ENCODE measurements at regions not wholly inside any gene's neighbourhood (a gene's known extent, or its start where the extent isn't known, plus 50 kb on each side); places are given as distances from the start of the nearest gene placed in this dataset.
A peak's percentile ranks its signal among the peaks of the same experiment; 100 is the strongest.

DNA sequence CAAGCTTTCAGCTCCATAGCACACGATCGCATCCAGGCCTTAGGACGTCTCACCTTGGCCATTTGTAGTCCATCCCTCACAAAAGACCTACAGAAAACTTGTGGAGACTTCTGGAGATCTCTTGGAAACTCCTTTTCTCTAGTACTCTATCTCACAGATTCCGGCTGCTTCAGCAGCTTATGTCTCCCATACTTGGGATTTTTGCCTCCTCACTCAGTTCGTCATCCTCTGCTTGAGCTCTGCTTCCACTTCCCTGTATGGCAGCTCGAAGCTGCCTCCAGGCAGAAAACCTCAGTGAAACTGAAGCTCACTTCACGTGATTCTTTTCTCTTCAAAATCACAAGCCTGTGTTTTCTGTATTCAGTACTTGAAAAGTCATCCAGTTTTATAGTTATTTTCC lies 178.7 kb upstream of the GDF10 start:
- Histone ChIP-seq H3K27me3 (no peaks in the 10 kb centered on the region), H3K4me3 (ENCODE audit: low read depth in 1 of 2, low read length in 1 of 2) (no peak overlapping the region), H3K36me3 (no peaks in the 10 kb centered on the region), H3K27ac (no peak overlapping the region), H3K9me3 (no peaks in the 10 kb centered on the region), H3K4me1 (ENCODE audit: control insufficient read depth in 1 of 2, insufficient read depth in 1 of 2, low read depth in 1 of 2, low read length in 1 of 2) (no peaks in the 10 kb centered on the region)
- TF ChIP-seq, protein P1, sequence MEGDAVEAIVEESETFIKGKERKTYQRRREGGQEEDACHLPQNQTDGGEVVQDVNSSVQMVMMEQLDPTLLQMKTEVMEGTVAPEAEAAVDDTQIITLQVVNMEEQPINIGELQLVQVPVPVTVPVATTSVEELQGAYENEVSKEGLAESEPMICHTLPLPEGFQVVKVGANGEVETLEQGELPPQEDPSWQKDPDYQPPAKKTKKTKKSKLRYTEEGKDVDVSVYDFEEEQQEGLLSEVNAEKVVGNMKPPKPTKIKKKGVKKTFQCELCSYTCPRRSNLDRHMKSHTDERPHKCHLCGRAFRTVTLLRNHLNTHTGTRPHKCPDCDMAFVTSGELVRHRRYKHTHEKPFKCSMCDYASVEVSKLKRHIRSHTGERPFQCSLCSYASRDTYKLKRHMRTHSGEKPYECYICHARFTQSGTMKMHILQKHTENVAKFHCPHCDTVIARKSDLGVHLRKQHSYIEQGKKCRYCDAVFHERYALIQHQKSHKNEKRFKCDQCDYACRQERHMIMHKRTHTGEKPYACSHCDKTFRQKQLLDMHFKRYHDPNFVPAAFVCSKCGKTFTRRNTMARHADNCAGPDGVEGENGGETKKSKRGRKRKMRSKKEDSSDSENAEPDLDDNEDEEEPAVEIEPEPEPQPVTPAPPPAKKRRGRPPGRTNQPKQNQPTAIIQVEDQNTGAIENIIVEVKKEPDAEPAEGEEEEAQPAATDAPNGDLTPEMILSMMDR (IDR thresholded peaks at IDR 0.05) = no peak

DNA sequence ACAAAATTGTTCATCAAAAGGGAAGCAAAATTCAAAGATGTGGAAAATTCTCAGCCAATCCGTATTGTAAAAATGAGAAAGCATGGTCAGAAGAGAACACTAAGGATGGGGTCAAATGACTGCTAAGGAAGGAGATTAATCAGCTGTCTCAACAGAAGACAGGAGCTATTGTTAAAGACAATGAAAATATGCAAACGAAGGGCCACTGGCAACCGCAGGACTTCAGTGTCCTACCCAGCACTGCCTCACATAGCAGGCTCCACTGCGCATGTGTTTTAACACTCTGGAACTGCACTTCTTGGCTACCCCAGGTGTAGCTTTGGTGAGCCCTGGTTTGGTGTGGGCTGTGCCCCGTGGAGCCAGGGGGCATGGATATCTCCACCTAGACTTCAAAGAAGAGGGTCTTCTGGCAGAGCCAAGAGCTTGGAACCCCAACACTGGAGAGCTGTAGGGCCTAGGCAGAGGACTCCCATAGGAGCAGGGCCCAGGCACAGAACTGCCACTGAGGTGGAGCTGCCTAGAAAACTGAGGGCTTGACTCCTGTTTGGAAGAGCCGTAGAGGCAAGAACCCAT lies 176.2 kb upstream of the GDF10 start:
- no peak overlapping the region for H3K4me3 ChIP-seq (ENCODE audit: low read depth in 1 of 2, low read length in 1 of 2)
- TF ChIP-seq, protein P1 (IDR thresholded peaks at IDR 0.05) = no peak
- no peaks in the 10 kb centered on the region for H3K27me3 ChIP-seq

DNA sequence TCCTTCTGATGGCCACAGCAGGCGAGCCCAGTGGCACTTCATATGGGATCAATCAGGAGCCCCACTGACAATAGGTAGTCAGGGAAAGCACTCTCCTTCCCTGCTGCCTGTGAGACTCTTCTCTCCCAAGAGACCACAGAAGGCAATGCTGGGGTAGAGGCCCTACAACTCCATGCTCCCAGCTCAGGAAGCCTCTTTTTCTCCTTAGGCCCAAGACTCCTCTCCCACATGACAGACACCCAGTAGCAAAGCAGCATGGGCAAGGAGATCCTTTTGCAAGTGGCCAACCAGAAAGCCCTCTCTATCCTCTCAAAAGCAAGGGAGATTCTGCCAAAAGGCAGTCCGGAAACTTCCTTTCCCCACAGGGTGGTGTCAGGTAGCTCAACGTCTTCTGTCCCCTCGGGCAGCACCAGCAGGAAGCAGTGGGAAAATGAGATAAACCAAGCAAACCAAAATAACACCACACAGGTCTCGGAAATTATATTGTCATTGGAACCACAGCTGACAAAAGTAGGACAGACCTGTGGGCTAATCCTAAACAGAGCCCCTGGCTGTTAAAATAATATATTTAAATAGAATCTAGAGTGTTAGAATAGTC lies 172.7 kb upstream of the GDF10 start:
- H3K4me3 ChIP-seq (ENCODE audit: low read depth in 1 of 2, low read length in 1 of 2) = no peak overlapping the region
- TF ChIP-seq, protein P1 (IDR thresholded peaks at IDR 0.05) = no peak
- H3K27me3 ChIP-seq = no peaks in the 10 kb centered on the region
- no peaks in the 10 kb centered on the region for H3K9me3 ChIP-seq
- H3K27ac ChIP-seq = no peak overlapping the region
- no peaks in the 10 kb centered on the region for H3K4me1 ChIP-seq (ENCODE audit: control insufficient read depth in 1 of 2, insufficient read depth in 1 of 2, low read depth in 1 of 2, low read length in 1 of 2)
- no peaks in the 10 kb centered on the region for H3K36me3 ChIP-seq

More for the DNA sequence above, 176.2 kb upstream of the GDF10 start:
- Histone ChIP-seq H3K27ac (no peak overlapping the region), H3K36me3 (no peaks in the 10 kb centered on the region), H3K9me3 (no peaks in the 10 kb centered on the region), H3K4me1 (ENCODE audit: control insufficient read depth in 1 of 2, insufficient read depth in 1 of 2, low read depth in 1 of 2, low read length in 1 of 2) (no peaks in the 10 kb centered on the region)

DNA sequence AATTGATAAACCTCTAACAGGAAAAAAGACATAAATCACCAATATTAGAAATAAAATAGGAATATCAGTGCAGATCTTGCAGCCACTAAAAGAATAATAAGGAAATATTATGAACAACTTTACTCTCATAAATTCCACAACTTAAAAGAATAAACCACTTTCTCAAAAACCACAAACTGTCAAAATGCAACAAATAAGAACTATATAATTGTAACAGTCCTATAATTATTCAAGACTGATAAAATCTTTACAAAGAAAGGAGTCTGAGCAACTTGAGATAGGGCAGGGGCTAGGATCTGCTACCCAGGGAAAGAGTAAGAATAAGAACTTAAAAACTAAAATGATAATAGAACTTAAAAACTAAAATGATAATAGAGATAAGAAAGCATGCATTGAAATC lies 169.5 kb upstream of the GDF10 start:
- Histone ChIP-seq H3K4me3 (ENCODE audit: low read depth in 1 of 2, low read length in 1 of 2) (no peak overlapping the region), H3K9me3 (no peaks in the 10 kb centered on the region), H3K27ac (no peak overlapping the region), H3K36me3 (no peaks in the 10 kb centered on the region), H3K27me3 (no peaks in the 10 kb centered on the region), H3K4me1 (ENCODE audit: control insufficient read depth in 1 of 2, insufficient read depth in 1 of 2, low read depth in 1 of 2, low read length in 1 of 2) (peaks cover 22 to 25% of the 10 kb centered on the region in 2 experiments)
- TF ChIP-seq, protein P1 (IDR thresholded peaks at IDR 0.05) = no peak

DNA sequence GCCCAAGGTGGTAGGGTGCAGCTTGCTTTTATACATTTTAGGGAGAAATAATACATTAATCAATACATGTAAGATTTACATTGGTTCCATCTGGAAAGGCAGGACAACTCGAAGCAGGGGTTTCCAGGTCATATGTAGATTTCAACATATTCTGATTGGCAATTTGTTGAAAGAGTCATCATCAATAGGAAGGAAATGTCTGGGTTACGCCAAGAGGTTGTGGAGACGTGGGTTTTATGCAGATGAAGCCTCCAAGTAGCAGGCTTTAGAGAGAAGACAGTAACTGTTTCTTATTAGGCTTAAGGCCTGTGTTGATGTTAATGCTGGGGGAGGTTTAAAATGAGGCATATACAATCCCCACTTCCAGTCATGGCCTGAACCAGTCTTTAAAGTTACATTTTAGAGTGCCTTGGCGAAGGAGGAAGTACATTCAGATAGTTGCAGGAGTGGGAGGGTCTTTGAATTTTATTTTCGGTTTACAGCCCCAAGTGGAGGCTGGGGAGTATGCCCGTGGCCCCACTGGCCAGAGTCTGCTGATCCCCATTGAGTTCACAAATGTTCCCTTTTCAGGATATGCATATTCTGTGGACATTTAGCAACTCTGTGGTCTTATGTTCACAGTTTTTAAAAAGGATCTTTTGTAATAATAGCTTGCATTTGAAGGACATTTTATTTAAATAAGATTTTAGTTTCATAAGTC lies 166.0 kb upstream of the GDF10 start:
- peak overlapping the region; percentile 53 for H3K27ac ChIP-seq
- peaks cover 24 to 31% of the 10 kb centered on the region in 2 experiments for H3K4me1 ChIP-seq (ENCODE audit: control insufficient read depth in 1 of 2, insufficient read depth in 1 of 2, low read depth in 1 of 2, low read length in 1 of 2)
- TF ChIP-seq, protein P1 (IDR thresholded peaks at IDR 0.05) = no peak
- H3K36me3 ChIP-seq = no peaks in the 10 kb centered on the region
- no peaks in the 10 kb centered on the region for H3K27me3 ChIP-seq
- H3K4me3 ChIP-seq (ENCODE audit: low read depth in 1 of 2, low read length in 1 of 2) = no peak overlapping the region
- no peaks in the 10 kb centered on the region for H3K9me3 ChIP-seq
